Upper lobe of right lung (tissue), 1 donor: ENCODE measurements at regions not wholly inside any gene's neighbourhood (a gene's known extent, or its start where the extent isn't known, plus 50 kb on each side); places are given as distances from the start of the nearest gene placed in this dataset.
"Not testable (repeated sequence)": the region's sequence is repeated elsewhere in the genome, so short reads cannot be mapped to it uniquely, and the experiment has no call there.

Source experiments
- ATAC-seq: fragments of 200-7000 bp; cut with Tn5 transposase; one replicate; pipeline ENCODE4 v1.9.1; 2020; ENCODE audit warnings: mild to moderate bottlenecking, moderate library complexity
- DNase-seq: peaks from one replicate; pipeline ENCODE4 v3.0.0-alpha.2; 2020
- H3K27ac ChIP-seq: fragments of 200-600 bp; one replicate; pipeline ENCODE4 v1.8.0; 2022
- H3K27me3 ChIP-seq: fragments of 200-600 bp; one replicate; pipeline ENCODE4 v1.8.0; 2022; ENCODE audit warnings: mild to moderate bottlenecking
- H3K36me3 ChIP-seq: fragments of 200-600 bp; one replicate; pipeline ENCODE4 v1.8.0; 2022
- H3K4me1 ChIP-seq: fragments of 200-600 bp; one replicate; pipeline ENCODE4 v1.8.0; 2022
- H3K4me3 ChIP-seq: fragments of 200-600 bp; one replicate; pipeline ENCODE4 v1.8.0; 2022; ENCODE audit warnings: mild to moderate bottlenecking
- H3K9me3 ChIP-seq: fragments of 200-600 bp; one replicate; pipeline ENCODE4 v1.8.0; 2022
- intact Hi-C: fragments of 100-400 bp; cut with DNase I; formaldehyde crosslinking; loops from one replicate; pipeline ENCODE4 v1.11.0; 2022
- TF ChIP-seq, protein P1 (sequence below): fragments of 200-600 bp; IDR thresholded peaks from one replicate; pipeline ENCODE4 v1.8.0; 2022; ENCODE audit warnings: antibody characterized with exemption
- donor health status: DM: no; HTN: yes; CAD: no; lungs with severe emphysema.

DNA sequence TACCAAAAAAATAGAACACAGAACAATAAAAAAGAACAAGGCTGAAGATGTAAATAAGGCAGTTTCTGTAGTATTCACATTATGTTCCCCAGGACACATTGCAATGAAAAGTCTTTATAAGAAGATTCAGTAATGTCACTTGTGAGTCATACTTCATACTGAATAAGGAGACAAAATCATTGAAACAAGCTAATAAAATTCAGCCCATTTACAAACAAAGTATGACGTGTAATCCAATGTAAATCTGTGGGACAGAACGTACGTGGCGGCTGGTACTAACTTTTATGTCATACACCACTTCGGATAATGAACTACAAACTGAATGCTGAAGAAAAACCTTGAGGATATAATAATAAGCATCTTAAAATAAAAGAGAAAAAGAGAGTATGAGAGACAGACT lies 512.8 kb upstream of the MIR17HG start:
- Histone ChIP-seq H3K9me3 (no peaks in the 10 kb centered on the region), H3K36me3 (no peaks in the 10 kb centered on the region), H3K4me1 (no peaks in the 10 kb centered on the region), H3K27ac (no peak overlapping the region), H3K4me3 (no peak overlapping the region), H3K27me3 (no peaks in the 10 kb centered on the region)
- intact Hi-C loops: no loop called here
- ATAC-seq: no peak
- DNase-seq: no peak
- TF ChIP-seq, protein P1, sequence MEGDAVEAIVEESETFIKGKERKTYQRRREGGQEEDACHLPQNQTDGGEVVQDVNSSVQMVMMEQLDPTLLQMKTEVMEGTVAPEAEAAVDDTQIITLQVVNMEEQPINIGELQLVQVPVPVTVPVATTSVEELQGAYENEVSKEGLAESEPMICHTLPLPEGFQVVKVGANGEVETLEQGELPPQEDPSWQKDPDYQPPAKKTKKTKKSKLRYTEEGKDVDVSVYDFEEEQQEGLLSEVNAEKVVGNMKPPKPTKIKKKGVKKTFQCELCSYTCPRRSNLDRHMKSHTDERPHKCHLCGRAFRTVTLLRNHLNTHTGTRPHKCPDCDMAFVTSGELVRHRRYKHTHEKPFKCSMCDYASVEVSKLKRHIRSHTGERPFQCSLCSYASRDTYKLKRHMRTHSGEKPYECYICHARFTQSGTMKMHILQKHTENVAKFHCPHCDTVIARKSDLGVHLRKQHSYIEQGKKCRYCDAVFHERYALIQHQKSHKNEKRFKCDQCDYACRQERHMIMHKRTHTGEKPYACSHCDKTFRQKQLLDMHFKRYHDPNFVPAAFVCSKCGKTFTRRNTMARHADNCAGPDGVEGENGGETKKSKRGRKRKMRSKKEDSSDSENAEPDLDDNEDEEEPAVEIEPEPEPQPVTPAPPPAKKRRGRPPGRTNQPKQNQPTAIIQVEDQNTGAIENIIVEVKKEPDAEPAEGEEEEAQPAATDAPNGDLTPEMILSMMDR: no peak

DNA sequence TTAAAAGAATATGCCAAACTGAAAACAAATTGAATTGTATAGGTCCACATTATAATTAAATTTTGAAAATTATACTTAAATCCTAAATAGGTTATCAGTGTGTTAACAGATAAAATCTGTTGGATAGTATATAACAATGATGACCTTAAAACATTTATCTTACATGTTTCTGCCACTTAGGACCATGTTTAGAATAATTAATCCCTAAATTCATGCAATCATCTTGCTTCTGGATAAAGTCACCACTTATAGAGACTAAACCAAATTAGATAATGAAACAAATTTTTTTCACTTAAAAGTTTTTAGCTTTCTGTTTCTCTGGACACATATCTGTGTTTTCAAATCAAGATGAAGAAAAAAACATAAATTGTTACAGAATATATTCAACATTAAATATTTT lies 511.7 kb upstream of the MIR17HG start:
- H3K9me3 ChIP-seq: no peaks in the 10 kb centered on the region
- DNase-seq (no peak), ATAC-seq (no peak)
- H3K27me3 ChIP-seq: no peaks in the 10 kb centered on the region
- H3K4me3 ChIP-seq: no peak overlapping the region
- no peaks in the 10 kb centered on the region for H3K36me3 ChIP-seq
- intact Hi-C loops: no loop called here
- H3K4me1 ChIP-seq: no peaks in the 10 kb centered on the region
- TF ChIP-seq, protein P1: no peak
- no peak overlapping the region for H3K27ac ChIP-seq

DNA sequence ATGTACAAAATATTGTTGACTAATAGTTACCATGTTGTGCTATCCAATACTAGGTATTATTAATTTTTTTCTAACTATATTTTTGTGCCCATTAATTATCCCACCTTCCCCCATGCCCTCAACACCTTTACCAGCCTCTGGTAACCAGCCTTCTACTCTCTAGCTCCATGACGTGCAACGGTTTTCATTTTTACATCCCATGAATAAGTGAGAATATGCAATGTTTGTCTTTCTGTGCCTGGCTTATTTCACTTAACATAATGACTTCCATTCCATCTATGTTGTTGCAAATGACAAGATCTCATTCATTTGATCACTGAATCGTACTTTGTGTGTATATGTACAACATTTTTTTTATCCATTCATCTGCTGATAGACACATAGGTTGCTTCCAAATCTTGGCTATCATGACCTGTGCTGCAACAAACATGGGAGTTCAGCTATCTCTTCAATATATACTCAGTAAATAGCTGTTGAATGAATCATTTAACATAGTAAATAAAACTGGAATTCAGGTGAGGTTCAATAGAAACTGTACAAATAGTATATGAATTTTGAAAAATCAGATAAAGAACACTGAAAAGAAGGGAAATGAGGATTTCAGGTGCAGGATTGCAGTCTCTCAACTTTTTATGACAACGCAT lies 509.0 kb upstream of the MIR17HG start:
- Histone ChIP-seq H3K36me3 (no peaks in the 10 kb centered on the region), H3K4me3 (no peak overlapping the region), H3K4me1 (no peaks in the 10 kb centered on the region), H3K9me3 (no peaks in the 10 kb centered on the region), H3K27me3 (no peaks in the 10 kb centered on the region), H3K27ac (no peak overlapping the region)
- ATAC-seq (no peak), DNase-seq (no peak)
- TF ChIP-seq, protein P1: no peak
- intact Hi-C loops: no loop called here

DNA sequence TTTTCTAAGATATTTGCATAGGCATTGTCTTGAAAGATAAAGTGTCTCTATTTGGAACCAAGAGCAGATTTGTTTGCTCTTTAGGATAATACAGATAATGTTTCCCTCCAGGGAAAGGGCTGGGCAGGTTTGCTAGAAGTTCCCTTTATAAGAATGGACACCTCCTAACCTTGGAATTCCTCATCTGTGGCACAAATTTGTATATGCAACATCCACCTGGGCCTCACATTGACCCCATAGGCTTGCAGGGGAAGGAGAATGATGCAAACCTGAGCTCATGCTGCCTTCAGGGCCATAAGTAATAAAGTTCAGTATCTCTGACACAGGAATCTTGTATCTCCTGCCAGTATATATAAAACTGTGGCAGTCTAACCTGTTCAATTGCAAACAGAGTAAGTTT lies 508.4 kb upstream of the MIR17HG start:
- TF ChIP-seq, protein P1: no peak
- H3K4me3 ChIP-seq: no peak overlapping the region
- H3K4me1 ChIP-seq: no peaks in the 10 kb centered on the region
- no peaks in the 10 kb centered on the region for H3K9me3 ChIP-seq
- no peak overlapping the region for H3K27ac ChIP-seq
- H3K27me3 ChIP-seq: no peaks in the 10 kb centered on the region
- ATAC-seq (no peak), DNase-seq (no peak)
- H3K36me3 ChIP-seq: no peaks in the 10 kb centered on the region
- intact Hi-C loops: no loop called here

DNA sequence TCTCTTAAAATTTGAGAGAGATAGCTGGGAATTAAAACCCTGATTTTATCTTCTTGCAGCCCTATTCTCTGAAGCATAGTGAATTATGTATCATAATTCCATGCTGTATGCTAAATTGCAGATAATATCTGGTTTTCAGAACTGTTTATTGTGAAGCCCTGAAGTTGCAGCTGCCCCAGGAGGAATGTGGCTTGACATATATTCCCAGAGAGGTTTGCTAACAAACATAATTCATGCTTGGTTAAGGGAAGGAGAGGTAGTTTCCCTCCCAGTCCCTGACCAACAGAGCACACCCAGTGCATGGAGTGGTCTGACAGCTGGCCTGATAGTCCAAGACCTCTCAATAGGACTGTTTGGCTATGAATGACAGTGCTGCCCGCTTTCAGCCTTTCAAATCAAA lies 500.6 kb upstream of the MIR17HG start:
- H3K27me3 ChIP-seq: no peaks in the 10 kb centered on the region
- H3K4me3 ChIP-seq: no peak overlapping the region
- no peak for DNase-seq
- ATAC-seq: no peak
- TF ChIP-seq, protein P1: no peak
- H3K36me3 ChIP-seq: no peaks in the 10 kb centered on the region
- H3K9me3 ChIP-seq: no peaks in the 10 kb centered on the region
- intact Hi-C loops: no loop called here
- no peak overlapping the region for H3K27ac ChIP-seq
- H3K4me1 ChIP-seq: no peaks in the 10 kb centered on the region

DNA sequence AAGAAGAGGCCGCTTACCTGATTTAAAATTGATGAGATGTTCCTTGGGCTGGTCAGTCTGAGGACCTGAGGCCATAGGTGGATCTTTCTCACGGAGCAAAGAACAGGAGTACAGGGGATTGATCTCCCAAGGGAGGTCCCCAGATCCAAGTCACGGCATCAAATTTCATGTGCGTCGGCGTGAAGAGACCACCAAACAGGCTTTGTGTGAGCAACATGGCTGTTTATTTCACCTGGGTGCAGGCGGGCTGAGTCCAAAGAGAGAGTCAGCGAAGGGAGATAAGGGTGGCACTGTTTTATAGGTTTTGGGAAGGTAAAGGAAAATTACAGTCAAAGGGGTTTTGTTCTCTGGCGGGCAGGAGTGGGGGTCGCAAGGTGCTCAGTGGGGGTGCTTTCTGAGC lies 493.8 kb upstream of the MIR17HG start:
- H3K4me1 ChIP-seq, H3K27ac ChIP-seq, ATAC-seq, H3K4me3 ChIP-seq, H3K9me3 ChIP-seq, H3K36me3 ChIP-seq, intact Hi-C loops, DNase-seq, H3K27me3 ChIP-seq: not testable (repeated sequence)
